Right lobe of liver (tissue), 4 donors: ENCODE measurements at regions not wholly inside any gene's neighbourhood (a gene's known extent, or its start where the extent isn't known, plus 50 kb on each side); places are given as distances from the start of the nearest gene placed in this dataset.

Source experiments
- POLR2A ChIP-seq: fragments of 450-650 bp; IDR thresholded peaks from one replicate; pipeline ENCODE4 v1.6.1; 2017; ENCODE audit warnings: antibody characterized with exemption, mild to moderate bottlenecking
- TF ChIP-seq, protein P1 (sequence below), 4 donors: fragments of 200-600 bp in 3 of 4; fragments of 450-650 bp in 1 of 4; IDR thresholded peaks; one replicate each; pipeline versions ENCODE4 v1.5.1 to v1.8.0; 2016 to 2022; ENCODE audit warnings: antibody characterized with exemption in 4 of 4, mild to moderate bottlenecking in 2 of 4
- donor health status: DM: no; HTN: no; CAD: no.
- donor health status: DM: no; HTN: no; CAD: no.
- donor health status: DM: no; HTN: yes; CAD: no.

DNA sequence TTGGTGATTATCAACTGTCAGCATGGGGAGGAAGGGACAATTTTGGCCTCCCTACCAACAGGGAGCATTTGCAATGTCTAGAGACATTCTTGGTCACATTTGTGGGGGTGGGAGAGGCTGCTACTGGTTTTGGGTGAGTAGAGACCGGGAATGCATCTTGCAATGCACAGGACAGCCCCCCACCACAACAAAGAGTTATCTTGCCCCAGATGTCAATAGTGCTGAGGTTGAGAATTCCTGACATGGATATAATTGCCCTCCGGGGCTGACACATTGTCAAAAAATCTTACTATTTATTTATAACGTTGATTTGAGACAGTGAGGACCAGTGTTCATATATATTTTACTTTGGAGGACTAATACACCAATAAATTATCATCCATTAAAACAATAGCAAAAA is 316.1 kb downstream of the PSAT1 start:
- TF ChIP-seq, protein P1, sequence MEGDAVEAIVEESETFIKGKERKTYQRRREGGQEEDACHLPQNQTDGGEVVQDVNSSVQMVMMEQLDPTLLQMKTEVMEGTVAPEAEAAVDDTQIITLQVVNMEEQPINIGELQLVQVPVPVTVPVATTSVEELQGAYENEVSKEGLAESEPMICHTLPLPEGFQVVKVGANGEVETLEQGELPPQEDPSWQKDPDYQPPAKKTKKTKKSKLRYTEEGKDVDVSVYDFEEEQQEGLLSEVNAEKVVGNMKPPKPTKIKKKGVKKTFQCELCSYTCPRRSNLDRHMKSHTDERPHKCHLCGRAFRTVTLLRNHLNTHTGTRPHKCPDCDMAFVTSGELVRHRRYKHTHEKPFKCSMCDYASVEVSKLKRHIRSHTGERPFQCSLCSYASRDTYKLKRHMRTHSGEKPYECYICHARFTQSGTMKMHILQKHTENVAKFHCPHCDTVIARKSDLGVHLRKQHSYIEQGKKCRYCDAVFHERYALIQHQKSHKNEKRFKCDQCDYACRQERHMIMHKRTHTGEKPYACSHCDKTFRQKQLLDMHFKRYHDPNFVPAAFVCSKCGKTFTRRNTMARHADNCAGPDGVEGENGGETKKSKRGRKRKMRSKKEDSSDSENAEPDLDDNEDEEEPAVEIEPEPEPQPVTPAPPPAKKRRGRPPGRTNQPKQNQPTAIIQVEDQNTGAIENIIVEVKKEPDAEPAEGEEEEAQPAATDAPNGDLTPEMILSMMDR (IDR thresholded peaks at IDR 0.05): no peak
- no peak for TF ChIP-seq POLR2A
